ENCODE measurements at regions not wholly inside any gene's neighbourhood (a gene's known extent, or its start where the extent isn't known, plus 50 kb on each side); places are given as distances from the start of the nearest gene placed in this dataset.

GRCh38 chr17:36856903-36857381 is 80.3 kb upstream of the LHX1 start:
- DNase-seq (ENCODE audit: low spot score) = no peak
- H3K9ac ChIP-seq = no peak overlapping the region
- H3K36me3 Mint-ChIP-seq = no peaks in the 10 kb centered on the region
- no peak overlapping the region for H2AFZ ChIP-seq (replicated peaks)
- no peak overlapping the region for H3K4me2 ChIP-seq
- H3K9me3 ChIP-seq (ENCODE audit: low read depth) = no peaks in the 10 kb centered on the region
- no peak overlapping the region for H3K4me3 Mint-ChIP-seq
- H3K27ac ChIP-seq = no peak overlapping the region
- TF ChIP-seq EZH2 (IDR thresholded peaks at IDR 0.05) (no peak), EZH2phosphoT487 (IDR thresholded peaks at IDR 0.05) (no peak), CTCF (IDR thresholded peaks at IDR 0.05) (no peak)
- H3K27ac Mint-ChIP-seq = no peak overlapping the region
- H3K36me3 ChIP-seq = no peaks in the 10 kb centered on the region
- no peaks in the 10 kb centered on the region for H3K79me2 ChIP-seq (ENCODE audit: low read depth)
- no peaks in the 10 kb centered on the region for H4K20me1 ChIP-seq (ENCODE audit: low read depth)
- no peaks in the 10 kb centered on the region for H3K9me3 Mint-ChIP-seq
- peaks cover 3% of the 10 kb centered on the region for H3K4me1 ChIP-seq
- H3K27me3 ChIP-seq = no peaks in the 10 kb centered on the region
- H3K4me1 Mint-ChIP-seq = no peaks in the 10 kb centered on the region
- no peak overlapping the region for H3K4me3 ChIP-seq
- H3F3A ChIP-seq (ENCODE audit: low read depth) = no peaks in the 10 kb centered on the region
- H3K27me3 Mint-ChIP-seq (ENCODE audit: insufficient read depth, low read depth) = peaks cover 18% of the 10 kb centered on the region

GRCh38 chr17:36857698-36858097 is 79.6 kb upstream of the LHX1 start:
- H3K27ac Mint-ChIP-seq = no peak overlapping the region

GRCh38 chr17:36858119-36859002 is 78.9 kb upstream of the LHX1 start:
- H2AFZ ChIP-seq (replicated peaks) = no peak overlapping the region
- no peaks in the 10 kb centered on the region for H3F3A ChIP-seq (ENCODE audit: low read depth)
- H3K27me3 ChIP-seq = no peaks in the 10 kb centered on the region
- peak overlapping the region; percentile 38 for H3K27ac Mint-ChIP-seq
- no peak overlapping the region for H3K4me3 ChIP-seq
- no peak overlapping the region for H3K9ac ChIP-seq
- no peaks in the 10 kb centered on the region for H3K36me3 ChIP-seq
- peaks cover 15% of the 10 kb centered on the region for H3K27me3 Mint-ChIP-seq (ENCODE audit: insufficient read depth, low read depth)
- no peak overlapping the region for H3K4me2 ChIP-seq
- H3K27ac ChIP-seq = no peak overlapping the region
- no peak overlapping the region for H3K4me3 Mint-ChIP-seq
- H3K9me3 Mint-ChIP-seq = no peaks in the 10 kb centered on the region
- H4K20me1 ChIP-seq (ENCODE audit: low read depth) = no peaks in the 10 kb centered on the region
- H3K4me1 Mint-ChIP-seq = no peaks in the 10 kb centered on the region
- peaks cover 3% of the 10 kb centered on the region for H3K4me1 ChIP-seq
- no peaks in the 10 kb centered on the region for H3K79me2 ChIP-seq (ENCODE audit: low read depth)
- no peaks in the 10 kb centered on the region for H3K36me3 Mint-ChIP-seq
- no peak for TF ChIP-seq CTCF (IDR thresholded peaks at IDR 0.05)
- no peak for TF ChIP-seq EZH2phosphoT487 (IDR thresholded peaks at IDR 0.05)
- TF ChIP-seq EZH2 (IDR thresholded peaks at IDR 0.05) = no peak
- no peaks in the 10 kb centered on the region for H3K9me3 ChIP-seq (ENCODE audit: low read depth)
- DNase-seq (ENCODE audit: low spot score) = no peak

More at GRCh38 chr17:36857698-36858097, 79.6 kb upstream of the LHX1 start:
- no peak for DNase-seq (ENCODE audit: low spot score)
- Mint-ChIP-seq H3K27me3 (ENCODE audit: insufficient read depth, low read depth) (peaks cover 17% of the 10 kb centered on the region), H3K4me1 (no peaks in the 10 kb centered on the region), H3K36me3 (no peaks in the 10 kb centered on the region), H3K4me3 (no peak overlapping the region), H3K9me3 (no peaks in the 10 kb centered on the region)
- H3K9me3 ChIP-seq (ENCODE audit: low read depth) = no peaks in the 10 kb centered on the region
- no peak overlapping the region for H2AFZ ChIP-seq (replicated peaks)
- H3K79me2 ChIP-seq (ENCODE audit: low read depth) = no peaks in the 10 kb centered on the region
- H4K20me1 ChIP-seq (ENCODE audit: low read depth) = no peaks in the 10 kb centered on the region
- H3K4me1 ChIP-seq = peaks cover 3% of the 10 kb centered on the region
- H3K9ac ChIP-seq = no peak overlapping the region
- no peaks in the 10 kb centered on the region for H3F3A ChIP-seq (ENCODE audit: low read depth)
- no peaks in the 10 kb centered on the region for H3K27me3 ChIP-seq
- no peak overlapping the region for H3K4me3 ChIP-seq
- H3K4me2 ChIP-seq = no peak overlapping the region
- TF ChIP-seq EZH2phosphoT487 (IDR thresholded peaks at IDR 0.05) (no peak), EZH2 (IDR thresholded peaks at IDR 0.05) (no peak), CTCF (IDR thresholded peaks at IDR 0.05) (no peak)
- no peak overlapping the region for H3K27ac ChIP-seq
- no peaks in the 10 kb centered on the region for H3K36me3 ChIP-seq

Measured in neural progenitor cell (in vitro differentiated cells).